Parathyroid adenoma (tissue), 2 donors: ENCODE measurements at regions not wholly inside any gene's neighbourhood (a gene's known extent, or its start where the extent isn't known, plus 50 kb on each side); places are given as distances from the start of the nearest gene placed in this dataset.

Experiments used
- H2AFZ ChIP-seq: fragments of 300-600 bp; sonication (generic); one replicate; pipeline ENCODE4 v1.7.0; 2017; ENCODE audit warnings: antibody characterized with exemption, mild to moderate bottlenecking
- H3K27ac ChIP-seq: fragments of 300-600 bp; sonication (generic); one replicate; pipeline ENCODE4 v1.7.0; 2017
- H3K27me3 ChIP-seq: fragments of 300-600 bp; sonication (generic); one replicate; pipeline ENCODE4 v1.7.0; 2017; ENCODE audit warnings: low read length; ENCODE audit not compliant: control insufficient read depth, insufficient read depth
- H3K36me3 ChIP-seq: fragments of 300-600 bp; sonication (generic); one replicate; pipeline ENCODE4 v1.7.0; 2017; ENCODE audit warnings: low read length; ENCODE audit not compliant: control insufficient read depth, insufficient read depth
- H3K4me1 ChIP-seq: fragments of 300-600 bp; sonication (generic); one replicate; pipeline ENCODE4 v1.7.0; 2017; ENCODE audit warnings: control low read depth
- H3K4me2 ChIP-seq: fragments of 300-600 bp; sonication (generic); one replicate; pipeline ENCODE4 v1.7.0; 2017; ENCODE audit warnings: low read length
- H3K4me3 ChIP-seq: fragments of 300-600 bp; sonication (generic); one replicate; pipeline ENCODE4 v1.7.0; 2017; ENCODE audit warnings: low read depth, low read length
- H3K79me2 ChIP-seq: fragments of 300-600 bp; sonication (generic); one replicate; pipeline ENCODE4 v1.7.0; 2017; ENCODE audit warnings: control low read depth
- H3K9ac ChIP-seq: fragments of 300-600 bp; sonication (generic); one replicate; pipeline ENCODE4 v1.7.0; 2017; ENCODE audit warnings: mild to moderate bottlenecking
- H3K9me3 ChIP-seq: fragments of 300-600 bp; sonication (generic); one replicate; pipeline ENCODE4 v1.7.0; 2017; ENCODE audit warnings: low read length; ENCODE audit not compliant: control insufficient read depth
- CTCF ChIP-seq: fragments of 300-600 bp; sonication (generic); IDR thresholded peaks from one replicate; pipeline ENCODE4 v1.7.0; 2017; ENCODE audit warnings: antibody characterized with exemption, mild to moderate bottlenecking
- donor health status: primary hyperparathyroidism.

- Histone ChIP-seq H3K9me3 (no peaks in the 10 kb centered on the region), H3K27me3 (no peaks in the 10 kb centered on the region), H3K27ac (no peak overlapping the region), H3K79me2 (no peaks in the 10 kb centered on the region), H3K9ac (no peak overlapping the region), H3K4me1 (no peaks in the 10 kb centered on the region), H3K4me3 (no peak overlapping the region), H3K36me3 (no peaks in the 10 kb centered on the region), H2AFZ (no peak overlapping the region), H3K4me2 (no peak overlapping the region)
- no peak for TF ChIP-seq CTCF
These were observed 142.5 kb downstream of the C11orf91 start for GRCh38 chr11:33558097-33558496.

GRCh38 chr11:33557201-33557600 lies 143.4 kb downstream of the C11orf91 start:
- H3K4me3 ChIP-seq: no peak overlapping the region
- no peak overlapping the region for H3K27ac ChIP-seq
- no peaks in the 10 kb centered on the region for H3K36me3 ChIP-seq
- no peaks in the 10 kb centered on the region for H3K27me3 ChIP-seq
- no peaks in the 10 kb centered on the region for H3K9me3 ChIP-seq
- no peak overlapping the region for H2AFZ ChIP-seq
- no peak overlapping the region for H3K9ac ChIP-seq
- H3K4me1 ChIP-seq: no peaks in the 10 kb centered on the region
- no peaks in the 10 kb centered on the region for H3K79me2 ChIP-seq
- TF ChIP-seq CTCF: no peak
- no peak overlapping the region for H3K4me2 ChIP-seq

- H3K36me3 ChIP-seq: no peaks in the 10 kb centered on the region
- H3K79me2 ChIP-seq: no peaks in the 10 kb centered on the region
- TF ChIP-seq CTCF: no peak
- no peak overlapping the region for H3K4me3 ChIP-seq
- no peaks in the 10 kb centered on the region for H3K4me1 ChIP-seq
- H3K9me3 ChIP-seq: no peaks in the 10 kb centered on the region
- no peaks in the 10 kb centered on the region for H3K27me3 ChIP-seq
- H3K27ac ChIP-seq: no peak overlapping the region
- H3K4me2 ChIP-seq: no peak overlapping the region
- H2AFZ ChIP-seq: no peak overlapping the region
- H3K9ac ChIP-seq: no peak overlapping the region
These were observed 146.4 kb downstream of the C11orf91 start for GRCh38 chr11:33554219-33554618.

DNA sequence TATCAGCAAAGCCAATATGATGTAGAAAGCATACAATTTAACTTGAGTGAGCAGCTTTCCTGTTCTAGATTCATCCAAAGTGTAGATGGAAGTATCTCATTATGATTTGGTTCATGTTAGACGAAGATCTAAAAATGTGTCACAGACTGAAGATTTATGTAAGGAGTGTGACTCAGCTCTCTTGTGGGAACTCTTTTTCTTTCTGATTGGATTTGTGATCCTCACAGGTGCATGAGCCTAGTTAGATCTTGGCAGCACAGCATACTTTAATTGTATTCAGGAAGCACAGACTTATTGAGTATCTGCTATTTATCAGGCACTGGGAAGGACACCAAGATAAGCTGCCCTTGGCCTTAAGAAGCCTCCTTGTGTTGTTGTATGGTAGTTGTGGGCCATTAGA lies 147.1 kb downstream of the C11orf91 start:
- H3K9me3 ChIP-seq: no peaks in the 10 kb centered on the region
- no peaks in the 10 kb centered on the region for H3K4me1 ChIP-seq
- H3K4me2 ChIP-seq: no peak overlapping the region
- H3K9ac ChIP-seq: no peak overlapping the region
- TF ChIP-seq CTCF: no peak
- no peaks in the 10 kb centered on the region for H3K79me2 ChIP-seq
- H3K4me3 ChIP-seq: no peak overlapping the region
- H2AFZ ChIP-seq: no peak overlapping the region
- H3K27me3 ChIP-seq: no peaks in the 10 kb centered on the region
- no peak overlapping the region for H3K27ac ChIP-seq
- H3K36me3 ChIP-seq: no peaks in the 10 kb centered on the region

- Histone ChIP-seq H3K79me2 (no peaks in the 10 kb centered on the region), H2AFZ (no peak overlapping the region), H3K4me1 (no peaks in the 10 kb centered on the region)
These were observed 147.9 kb downstream of the C11orf91 start for GRCh38 chr11:33552756-33553155.

More at GRCh38 chr11:33552756-33553155, 147.9 kb downstream of the C11orf91 start:
- H3K9ac ChIP-seq: no peak overlapping the region
- no peak overlapping the region for H3K27ac ChIP-seq
- TF ChIP-seq CTCF: no peak
- H3K27me3 ChIP-seq: no peaks in the 10 kb centered on the region
- no peaks in the 10 kb centered on the region for H3K36me3 ChIP-seq
- H3K4me2 ChIP-seq: no peak overlapping the region
- H3K9me3 ChIP-seq: no peaks in the 10 kb centered on the region
- H3K4me3 ChIP-seq: no peak overlapping the region
